GM19240 (cell line): ENCODE measurements at regions not wholly inside any gene's neighbourhood (a gene's known extent, or its start where the extent isn't known, plus 50 kb on each side); places are given as distances from the start of the nearest gene placed in this dataset.

Source experiments
- DNase-seq: peaks from one replicate; pipeline ENCODE4 v3.0.0; 2011; ENCODE audit warnings: low spot score; ENCODE audit not compliant: insufficient read length

DNA sequence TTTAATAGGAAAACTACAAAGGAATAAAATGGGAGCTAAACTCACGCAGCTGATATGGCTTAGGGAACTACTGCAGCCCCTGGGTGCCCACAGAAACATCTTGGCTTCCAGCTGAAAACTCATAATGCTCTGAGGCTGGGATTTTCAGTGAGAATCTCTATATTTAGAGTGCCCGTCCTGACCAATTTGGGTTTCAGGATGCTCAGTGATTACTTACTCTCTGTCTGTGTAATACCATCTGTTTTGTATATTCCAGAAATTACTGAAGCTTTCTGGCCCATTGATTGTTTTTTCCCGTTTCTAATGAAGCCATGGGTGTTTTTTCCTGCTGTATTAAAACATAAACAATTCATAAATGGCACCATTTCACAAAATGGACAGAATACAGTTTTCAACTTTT lies 50.6 kb upstream of the ZNF385D start:
- DNase-seq: no peak

DNA sequence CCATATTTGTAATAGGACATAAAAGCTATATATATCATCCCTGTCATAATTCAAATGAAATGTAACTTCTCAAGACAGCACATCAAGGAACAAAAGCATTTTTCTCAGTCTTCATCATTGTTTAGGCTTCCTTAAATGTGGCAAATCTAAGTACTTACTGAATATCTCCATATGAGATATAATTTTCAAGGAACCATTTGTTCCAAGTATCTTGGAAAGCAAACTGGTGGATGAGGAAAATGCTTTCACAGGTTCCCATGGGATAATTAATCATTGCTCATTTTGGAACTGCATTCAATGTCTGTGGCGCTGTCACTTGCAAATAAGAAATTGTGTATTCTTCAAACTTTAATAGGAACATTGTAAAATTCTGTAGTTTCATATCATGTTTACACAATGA lies 52.6 kb upstream of the ZNF385D start:
- no peak for DNase-seq

DNA sequence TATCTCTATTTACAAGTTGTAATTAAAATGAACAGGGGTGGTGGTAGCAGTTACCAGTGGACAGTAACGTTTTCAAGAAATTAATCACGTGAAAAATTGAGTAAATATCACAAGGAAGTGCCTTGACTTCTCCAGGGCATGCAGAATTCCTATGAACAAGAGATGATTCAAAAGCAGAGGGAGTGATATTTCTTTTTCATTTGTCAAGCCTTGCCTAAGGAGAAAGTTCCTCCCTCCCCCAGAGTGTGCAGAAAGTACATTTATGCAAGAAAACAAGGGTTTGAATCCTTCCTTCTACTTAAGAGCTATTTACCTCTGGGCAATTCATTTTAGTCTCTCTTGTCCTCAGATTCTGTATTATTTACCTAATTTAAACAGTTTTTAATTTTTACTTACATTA lies 53.3 kb upstream of the ZNF385D start:
- DNase-seq: no peak

DNA sequence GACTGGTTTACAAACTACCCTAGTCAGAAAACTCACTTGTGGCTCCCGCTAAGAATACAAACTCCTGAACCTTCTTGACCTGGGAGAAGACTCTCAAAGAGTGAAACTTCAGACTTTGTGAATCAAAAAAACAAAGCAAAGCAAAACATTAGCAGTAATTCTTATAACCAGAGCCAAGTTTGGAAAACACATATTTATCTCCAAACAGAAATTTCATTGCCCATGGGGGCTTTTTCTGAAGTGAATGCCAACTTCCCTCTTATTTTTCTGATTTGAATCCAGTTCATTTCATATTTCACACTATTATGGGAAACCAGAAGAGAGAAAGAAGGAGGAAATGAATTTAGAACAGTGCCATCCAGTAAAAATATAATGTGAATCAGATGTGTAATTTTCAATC lies 55.7 kb upstream of the ZNF385D start:
- DNase-seq: no peak

- no peak for DNase-seq
These were observed 74.7 kb upstream of the ZNF385D start for GRCh38 chr3:21825684-21826083.

DNA sequence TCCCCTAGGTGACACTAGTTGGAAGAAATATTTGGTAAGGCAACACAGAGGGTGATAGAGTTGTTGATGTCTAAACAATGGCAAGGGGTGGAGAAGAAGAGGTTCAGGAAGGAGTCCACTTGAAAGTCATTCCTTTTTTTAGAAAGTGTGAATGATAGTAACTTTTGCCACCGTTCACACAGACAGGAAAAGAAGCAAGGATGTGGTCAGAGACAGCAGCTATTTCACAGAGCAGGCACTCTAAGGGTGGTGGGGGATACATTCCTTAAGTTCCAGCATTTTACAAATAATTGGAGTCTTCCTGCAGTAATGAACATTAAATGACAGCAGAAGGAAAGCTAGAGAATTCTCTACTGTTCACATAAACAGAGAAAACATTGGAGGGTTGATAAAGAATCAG lies 75.4 kb upstream of the ZNF385D start:
- DNase-seq: no peak

- DNase-seq: no peak
These were observed 79.5 kb upstream of the ZNF385D start for GRCh38 chr3:21830541-21830940.

DNA sequence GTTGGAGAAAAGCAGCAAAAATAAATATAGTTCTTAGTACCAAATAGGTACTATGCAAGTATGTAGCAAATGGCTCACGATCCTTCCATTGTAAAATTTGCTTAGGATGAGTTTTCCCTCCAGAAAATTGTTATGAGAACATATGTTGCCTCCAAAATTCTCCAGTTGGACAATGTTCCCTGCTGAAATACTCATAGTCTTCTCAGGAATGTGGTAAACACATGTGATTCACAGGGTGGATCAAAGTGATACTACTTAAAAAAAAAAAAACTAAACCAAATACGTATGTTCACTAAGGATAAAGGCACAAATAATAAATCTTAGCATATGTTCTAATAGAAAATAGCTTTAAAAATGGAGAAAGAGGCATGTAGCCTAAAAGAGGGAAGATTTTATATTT lies 84.3 kb upstream of the ZNF385D start:
- no peak for DNase-seq

GRCh38 chr3:21836227-21836626 lies 85.2 kb upstream of the ZNF385D start:
- no peak for DNase-seq

GRCh38 chr3:21839176-21839575 lies 88.2 kb upstream of the ZNF385D start:
- no peak for DNase-seq

DNA sequence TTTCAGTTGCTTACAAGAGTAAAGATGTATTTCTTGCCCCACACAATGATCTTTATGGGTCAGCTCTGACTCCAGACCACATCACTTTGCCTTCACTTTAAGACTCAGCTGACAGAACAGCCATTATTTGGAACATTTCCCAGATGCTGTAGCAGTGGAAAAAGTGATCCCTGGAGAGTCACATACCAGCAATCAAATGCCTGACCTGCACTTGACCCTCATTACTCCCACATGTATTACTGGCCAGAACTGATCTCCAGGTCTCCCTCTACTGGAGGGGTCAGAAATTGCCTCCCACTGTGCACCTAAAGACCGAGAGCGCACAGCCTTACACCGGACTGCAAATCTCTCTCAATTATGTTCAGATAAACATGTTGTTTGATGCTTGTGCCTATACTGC lies 88.6 kb upstream of the ZNF385D start:
- no peak for DNase-seq

- DNase-seq: no peak
These were observed 96.0 kb upstream of the ZNF385D start for GRCh38 chr3:21847005-21847404.

GRCh38 chr3:21859124-21860081 lies 108.4 kb upstream of the ZNF385D start:
- DNase-seq: no peak

DNA sequence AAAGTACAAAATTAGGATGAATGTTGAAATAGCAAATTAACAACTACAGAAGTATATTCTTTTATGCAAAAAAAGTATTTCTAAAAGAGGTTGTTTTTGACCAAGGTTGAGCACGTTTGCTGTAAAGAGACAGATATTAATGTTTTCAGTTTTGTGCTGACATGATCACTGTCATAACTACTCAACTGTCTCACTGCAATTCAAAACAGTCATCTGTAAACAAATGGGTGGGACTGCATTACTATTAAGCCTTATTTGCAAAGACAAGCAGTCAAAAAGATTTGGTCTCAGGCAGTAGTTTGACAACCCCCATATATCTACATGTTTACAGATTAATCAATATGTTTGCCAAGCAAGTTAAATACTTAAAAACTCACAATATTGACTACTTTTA lies 109.1 kb upstream of the ZNF385D start:
- DNase-seq: no peak

GRCh38 chr3:21860657-21861056 lies 109.6 kb upstream of the ZNF385D start:
- no peak for DNase-seq

- DNase-seq: no peak
These were observed 125.8 kb upstream of the ZNF385D start for GRCh38 chr3:21876782-21877181.

- DNase-seq: no peak
These were observed 126.3 kb upstream of the ZNF385D start for GRCh38 chr3:21877214-21877754.

DNA sequence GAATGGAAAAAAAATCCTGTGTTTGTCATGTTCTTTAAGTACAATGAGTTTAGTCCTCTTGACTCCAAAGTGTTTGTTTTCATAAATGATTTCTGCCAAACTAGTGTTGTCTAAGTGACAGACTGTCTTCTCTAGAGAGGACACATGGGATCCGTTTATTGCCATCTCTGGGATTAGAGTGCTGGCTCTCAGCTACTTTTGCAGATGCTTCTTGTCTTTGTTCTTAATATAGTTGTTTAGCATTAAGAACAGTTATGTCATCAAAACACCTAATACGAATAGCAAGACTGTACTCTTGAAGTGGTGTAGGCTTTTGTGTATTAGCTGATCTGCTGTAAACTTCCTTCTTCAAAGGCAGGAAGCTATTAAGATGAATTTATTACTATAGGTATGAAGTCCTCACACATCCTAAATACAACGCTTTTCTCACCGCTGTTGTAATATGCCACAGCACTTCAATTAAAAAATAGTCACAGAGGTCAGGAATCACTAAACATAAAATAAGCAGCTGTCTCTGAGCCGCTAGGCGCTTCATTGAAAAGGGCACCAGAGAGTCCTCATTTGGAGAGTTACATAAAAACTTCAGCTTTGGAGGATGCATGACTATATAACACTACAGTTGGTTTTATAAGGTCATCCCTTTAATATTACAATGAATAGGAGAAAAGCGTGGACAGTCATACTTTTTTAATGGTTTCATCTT lies 128.3 kb upstream of the ZNF385D start:
- DNase-seq: no peak

GRCh38 chr3:21888656-21889055 lies 137.6 kb upstream of the ZNF385D start:
- no peak for DNase-seq

GRCh38 chr3:21889166-21889565 lies 138.2 kb upstream of the ZNF385D start:
- DNase-seq: no peak

DNA sequence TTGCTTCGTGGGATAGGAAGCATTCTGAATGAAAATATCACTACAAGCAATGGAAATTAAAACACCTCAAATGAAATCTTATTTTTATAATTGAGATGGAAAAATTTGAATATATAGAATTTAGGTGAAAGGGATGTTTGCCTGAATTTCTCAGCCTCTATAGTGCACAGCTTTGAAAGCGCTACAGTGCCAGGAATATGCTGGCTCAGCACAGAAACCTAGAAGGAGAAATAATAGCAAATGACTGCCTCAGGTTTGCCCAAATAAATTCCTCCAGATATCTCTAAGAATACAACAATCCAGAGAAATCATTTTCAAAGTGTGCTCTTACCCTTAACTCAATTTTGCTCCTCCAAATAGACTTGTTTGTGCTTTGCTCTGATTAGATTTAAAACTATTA lies 141.1 kb upstream of the ZNF385D start:
- DNase-seq: no peak

DNA sequence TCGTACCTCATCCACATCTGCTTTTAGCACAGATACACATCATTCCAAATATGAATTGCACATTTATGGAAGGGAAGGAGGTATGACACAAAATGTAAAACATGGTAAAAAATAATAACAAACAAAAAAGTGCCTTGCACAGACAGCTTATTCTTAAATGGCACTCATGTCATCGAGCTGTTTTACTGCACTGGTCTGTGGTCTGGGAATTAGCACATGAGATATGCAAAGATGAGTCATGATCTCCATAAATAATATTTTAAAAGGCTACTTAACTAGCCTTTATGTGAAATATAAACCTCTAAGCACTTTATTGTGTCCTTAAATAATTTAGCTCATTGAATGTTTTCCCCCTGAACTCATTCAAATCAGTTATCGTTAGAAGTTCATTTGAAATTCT lies 142.2 kb upstream of the ZNF385D start:
- no peak for DNase-seq
